ENCODE measurements at regions not wholly inside any gene's neighbourhood (a gene's known extent, or its start where the extent isn't known, plus 50 kb on each side); places are given as distances from the start of the nearest gene placed in this dataset.
"Not testable (repeated sequence)": the region's sequence is repeated elsewhere in the genome, so short reads cannot be mapped to it uniquely, and the experiment has no call there.

DNA sequence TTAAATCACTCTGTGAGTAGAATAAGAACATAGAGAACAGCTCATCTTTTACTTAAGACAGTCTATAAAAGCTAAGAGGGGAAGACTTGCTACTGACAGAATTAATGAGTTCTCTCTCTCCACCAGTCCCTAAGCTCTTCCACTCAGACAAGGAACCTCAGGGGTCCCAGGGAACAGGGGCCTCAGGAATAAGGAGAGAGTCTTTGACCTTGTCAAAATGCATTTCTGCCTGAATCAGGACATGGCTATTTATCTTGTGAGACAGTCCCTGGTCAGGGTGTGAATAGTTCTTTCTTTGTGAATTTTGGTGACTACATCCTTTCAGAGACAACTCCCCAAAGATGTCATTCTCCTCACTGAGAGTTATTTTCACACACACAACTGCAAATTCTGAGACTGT, 218.7 kb upstream of the HS3ST1 start:
- Mint-ChIP-seq H3K4me3 (no peak overlapping the region), H3K36me3 (ENCODE audit: low read depth) (no peaks in the 10 kb centered on the region), H3K9me3 (no peaks in the 10 kb centered on the region), H3K27ac (no peak overlapping the region), H3K27me3 (peaks cover 21% of the 10 kb centered on the region), H3K4me1 (ENCODE audit: low read depth) (no peaks in the 10 kb centered on the region)
- ChIA-PET POLR2A (no interaction called here), CTCF (no interaction called here)
- Histone ChIP-seq H3K9me3 (ENCODE audit: control insufficient read depth in 1 of 2, insufficient read depth in 1 of 2, low read length in 2 of 2) (no peaks in the 10 kb centered on the region), H3K27ac (ENCODE audit: low read depth in 1 of 2, low read length in 2 of 2) (no peak overlapping the region), H3K36me3 (ENCODE audit: insufficient read depth, low read length) (no peaks in the 10 kb centered on the region), H3K4me1 (ENCODE audit: insufficient read depth, low read length) (no peaks in the 10 kb centered on the region), H3K27me3 (ENCODE audit: control insufficient read depth in 1 of 2, insufficient read depth in 2 of 2, low read length in 2 of 2) (no peaks in the 10 kb centered on the region), H3K4me3 (ENCODE audit: low read length) (no peak overlapping the region)
- intact Hi-C loops (cut with DNase I, micrococcal nuclease): no loop called here
- ATAC-seq (ENCODE audit: poor library complexity) (no peak), DNase-seq (no peak)
- TF ChIP-seq, protein P1, sequence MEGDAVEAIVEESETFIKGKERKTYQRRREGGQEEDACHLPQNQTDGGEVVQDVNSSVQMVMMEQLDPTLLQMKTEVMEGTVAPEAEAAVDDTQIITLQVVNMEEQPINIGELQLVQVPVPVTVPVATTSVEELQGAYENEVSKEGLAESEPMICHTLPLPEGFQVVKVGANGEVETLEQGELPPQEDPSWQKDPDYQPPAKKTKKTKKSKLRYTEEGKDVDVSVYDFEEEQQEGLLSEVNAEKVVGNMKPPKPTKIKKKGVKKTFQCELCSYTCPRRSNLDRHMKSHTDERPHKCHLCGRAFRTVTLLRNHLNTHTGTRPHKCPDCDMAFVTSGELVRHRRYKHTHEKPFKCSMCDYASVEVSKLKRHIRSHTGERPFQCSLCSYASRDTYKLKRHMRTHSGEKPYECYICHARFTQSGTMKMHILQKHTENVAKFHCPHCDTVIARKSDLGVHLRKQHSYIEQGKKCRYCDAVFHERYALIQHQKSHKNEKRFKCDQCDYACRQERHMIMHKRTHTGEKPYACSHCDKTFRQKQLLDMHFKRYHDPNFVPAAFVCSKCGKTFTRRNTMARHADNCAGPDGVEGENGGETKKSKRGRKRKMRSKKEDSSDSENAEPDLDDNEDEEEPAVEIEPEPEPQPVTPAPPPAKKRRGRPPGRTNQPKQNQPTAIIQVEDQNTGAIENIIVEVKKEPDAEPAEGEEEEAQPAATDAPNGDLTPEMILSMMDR (IDR thresholded peaks at IDR 0.05): no peak

DNA sequence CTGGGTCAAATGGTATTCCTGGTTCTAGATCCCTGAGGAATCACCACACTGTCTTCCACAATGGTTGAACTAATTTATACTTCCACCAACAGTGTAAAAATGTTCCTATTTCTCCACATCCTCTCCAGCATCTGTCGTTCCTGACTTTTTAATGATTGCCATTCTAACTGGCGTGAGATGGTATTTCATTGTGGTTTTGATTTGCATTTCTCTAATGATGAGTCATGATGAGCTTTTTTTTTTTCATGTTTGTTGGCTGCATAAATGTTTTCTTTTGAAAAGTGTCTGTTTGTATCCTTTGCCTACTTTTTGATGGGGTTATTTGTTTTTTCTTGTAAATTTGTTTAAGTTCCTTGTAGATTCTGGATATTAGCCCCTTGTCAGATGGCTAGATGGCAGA, 214.4 kb upstream of the HS3ST1 start:
- ATAC-seq (ENCODE audit: poor library complexity); H3K27me3 Mint-ChIP-seq; POLR2A ChIA-PET; H3K9me3 ChIP-seq (ENCODE audit: control insufficient read depth in 1 of 2, insufficient read depth in 1 of 2, low read length in 2 of 2); H3K4me1 Mint-ChIP-seq (ENCODE audit: low read depth); H3K4me3 ChIP-seq (ENCODE audit: low read length); H3K36me3 ChIP-seq (ENCODE audit: insufficient read depth, low read length); H3K27me3 ChIP-seq (ENCODE audit: control insufficient read depth in 1 of 2, insufficient read depth in 2 of 2, low read length in 2 of 2); H3K27ac Mint-ChIP-seq; H3K4me1 ChIP-seq (ENCODE audit: insufficient read depth, low read length); H3K9me3 Mint-ChIP-seq; H3K36me3 Mint-ChIP-seq (ENCODE audit: low read depth); intact Hi-C loops (cut with DNase I, micrococcal nuclease); H3K27ac ChIP-seq (ENCODE audit: low read depth in 1 of 2, low read length in 2 of 2); DNase-seq; CTCF ChIA-PET; H3K4me3 Mint-ChIP-seq: not testable (repeated sequence)

DNA sequence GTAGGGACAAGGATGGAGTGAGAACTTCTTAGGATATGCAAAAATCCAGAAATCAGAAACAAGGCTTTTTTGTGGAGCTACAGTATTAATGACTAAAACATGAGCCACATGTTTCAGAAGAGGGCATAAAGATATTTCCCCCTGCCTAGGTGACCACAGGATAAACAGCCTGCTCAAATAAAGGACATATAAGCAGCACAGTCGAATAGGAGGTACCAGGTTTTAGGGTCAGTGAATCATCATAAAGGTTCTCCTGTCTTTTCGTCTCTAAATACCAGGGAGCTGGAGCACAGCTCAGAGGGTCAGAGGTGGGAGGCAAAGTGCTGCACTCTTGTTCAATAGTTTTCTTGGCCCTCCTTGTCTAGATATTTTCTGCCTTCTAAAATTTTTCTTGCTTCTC, 211.9 kb upstream of the HS3ST1 start:
- H3K27ac Mint-ChIP-seq: no peak overlapping the region
- CTCF ChIA-PET: no interaction called here
- H3K27me3 Mint-ChIP-seq: no peaks in the 10 kb centered on the region
- H3K4me1 Mint-ChIP-seq (ENCODE audit: low read depth): no peaks in the 10 kb centered on the region
- H3K27ac ChIP-seq (ENCODE audit: low read depth in 1 of 2, low read length in 2 of 2): no peak overlapping the region
- intact Hi-C loops (cut with DNase I, micrococcal nuclease): no loop called here
- TF ChIP-seq, protein P1 (IDR thresholded peaks at IDR 0.05): no peak
- no peaks in the 10 kb centered on the region for H3K4me1 ChIP-seq (ENCODE audit: insufficient read depth, low read length)
- H3K27me3 ChIP-seq (ENCODE audit: control insufficient read depth in 1 of 2, insufficient read depth in 2 of 2, low read length in 2 of 2): no peaks in the 10 kb centered on the region
- DNase-seq (no peak), ATAC-seq (ENCODE audit: poor library complexity) (no peak)
- H3K4me3 Mint-ChIP-seq: no peak overlapping the region
- H3K36me3 Mint-ChIP-seq (ENCODE audit: low read depth): no peaks in the 10 kb centered on the region
- H3K9me3 Mint-ChIP-seq: peaks cover 4% of the 10 kb centered on the region
- POLR2A ChIA-PET: no interaction called here
- no peaks in the 10 kb centered on the region for H3K36me3 ChIP-seq (ENCODE audit: insufficient read depth, low read length)
- no peak overlapping the region for H3K4me3 ChIP-seq (ENCODE audit: low read length)
- H3K9me3 ChIP-seq (ENCODE audit: control insufficient read depth in 1 of 2, insufficient read depth in 1 of 2, low read length in 2 of 2): no peaks in the 10 kb centered on the region

DNA sequence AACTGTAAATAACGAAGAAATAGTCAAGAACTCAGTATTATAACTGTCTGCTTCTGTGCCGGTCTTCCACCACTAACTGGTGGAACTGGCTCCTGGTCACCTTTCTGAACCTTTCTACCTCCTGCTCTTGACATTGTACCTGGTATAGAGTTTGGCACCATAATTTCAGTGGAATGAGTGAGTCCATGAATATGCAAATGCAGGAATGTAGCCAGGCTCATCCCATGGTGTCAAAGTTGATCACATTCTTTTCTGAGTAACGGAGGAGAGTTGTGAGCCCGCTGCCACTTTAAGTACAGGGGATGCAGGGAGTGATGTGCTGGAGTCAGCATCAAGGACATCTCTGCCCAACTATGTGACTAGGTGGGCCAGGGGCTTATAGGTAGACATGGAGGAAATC, 207.9 kb upstream of the HS3ST1 start:
- Mint-ChIP-seq H3K4me3 (no peak overlapping the region), H3K27me3 (no peaks in the 10 kb centered on the region)
- POLR2A ChIA-PET: no interaction called here

More for the DNA sequence above, 207.9 kb upstream of the HS3ST1 start:
- Histone ChIP-seq H3K9me3 (ENCODE audit: control insufficient read depth in 1 of 2, insufficient read depth in 1 of 2, low read length in 2 of 2) (no peaks in the 10 kb centered on the region), H3K27me3 (ENCODE audit: control insufficient read depth in 1 of 2, insufficient read depth in 2 of 2, low read length in 2 of 2) (no peaks in the 10 kb centered on the region), H3K27ac (ENCODE audit: low read depth in 1 of 2, low read length in 2 of 2) (no peak overlapping the region), H3K36me3 (ENCODE audit: insufficient read depth, low read length) (no peaks in the 10 kb centered on the region), H3K4me1 (ENCODE audit: insufficient read depth, low read length) (no peaks in the 10 kb centered on the region), H3K4me3 (ENCODE audit: low read length) (no peak overlapping the region)
- intact Hi-C loops (cut with DNase I, micrococcal nuclease): no loop called here
- H3K27ac Mint-ChIP-seq: no peak overlapping the region
- no peaks in the 10 kb centered on the region for H3K36me3 Mint-ChIP-seq (ENCODE audit: low read depth)
- CTCF ChIA-PET: no interaction called here
- H3K4me1 Mint-ChIP-seq (ENCODE audit: low read depth): no peaks in the 10 kb centered on the region
- H3K9me3 Mint-ChIP-seq: peaks cover 4% of the 10 kb centered on the region
- no peak for ATAC-seq (ENCODE audit: poor library complexity)
- DNase-seq: no peak
- TF ChIP-seq, protein P1 (IDR thresholded peaks at IDR 0.05): no peak
